Neuronal stem cell (in vitro differentiated cells): ENCODE measurements at regions not wholly inside any gene's neighbourhood (a gene's known extent, or its start where the extent isn't known, plus 50 kb on each side); places are given as distances from the start of the nearest gene placed in this dataset.

Source experiments
- DNase-seq: peaks from one replicate; pipeline ENCODE4 v3.0.0-alpha.2; 2013; ENCODE audit warnings: low spot score
- H2AFZ ChIP-seq: one replicate; pipeline ENCODE4 v1.6.1; 2013; ENCODE audit warnings: mild to moderate bottlenecking, low read length, inconsistent platforms
- H2AK5ac ChIP-seq: 2 replicates; pipeline ENCODE4 v1.6.1; 2013; ENCODE audit warnings: low read depth, mild to moderate bottlenecking, inconsistent platforms, low read length, moderate library complexity, mixed read lengths
- H2BK120ac ChIP-seq: 2 replicates; pipeline ENCODE4 v1.6.1; 2013; ENCODE audit warnings: low read depth, mild to moderate bottlenecking, inconsistent platforms, low read length, moderate library complexity, mixed read lengths
- H2BK12ac ChIP-seq: one replicate; pipeline ENCODE4 v1.6.1; 2013; ENCODE audit warnings: low read length, inconsistent platforms
- H2BK15ac ChIP-seq: 2 replicates; pipeline ENCODE4 v1.6.1; 2013; ENCODE audit warnings: mild to moderate bottlenecking, low read length, inconsistent platforms, mixed read lengths
- H2BK5ac ChIP-seq: one replicate; pipeline ENCODE4 v1.6.1; 2013; ENCODE audit warnings: inconsistent platforms, mild to moderate bottlenecking, low read length, moderate library complexity
- H3K14ac ChIP-seq: one replicate; pipeline ENCODE4 v1.6.1; 2013; ENCODE audit warnings: low read length, inconsistent platforms
- H3K18ac ChIP-seq: 2 replicates; pipeline ENCODE4 v1.6.1; 2013; ENCODE audit warnings: low read length, inconsistent platforms
- H3K23ac ChIP-seq: 2 replicates; pipeline ENCODE4 v1.6.1; 2013; ENCODE audit warnings: low read depth, mild to moderate bottlenecking, mixed read lengths, low read length, inconsistent platforms; ENCODE audit not compliant: poor library complexity
- H3K27ac ChIP-seq: replicated peaks from 3 replicates; pipeline ENCODE4 v1.5.1; 2013; ENCODE audit warnings: low read length, inconsistent platforms
- H3K27me3 ChIP-seq, 3 experiments: 2 replicates each; pipeline ENCODE4 v1.6.1; 2013; ENCODE audit warnings: low read length in 3 of 3, mild to moderate bottlenecking in 2 of 3, inconsistent platforms in 1 of 3, low read depth in 1 of 3, mixed read lengths in 1 of 3, moderate library complexity in 1 of 3; ENCODE audit not compliant: control insufficient read depth in 3 of 3, insufficient read depth in 3 of 3
- H3K36me3 ChIP-seq, 2 donors: replicated peaks in 1 of 2; 2 replicates each; pipeline ENCODE4 v1.6.1; 2013; ENCODE audit warnings: low read length in 2 of 2; ENCODE audit not compliant: control insufficient read depth in 2 of 2, insufficient read depth in 2 of 2
- H3K4ac ChIP-seq: 2 replicates; pipeline ENCODE4 v1.6.1; 2013; ENCODE audit warnings: inconsistent platforms, mild to moderate bottlenecking, low read length, moderate library complexity
- H3K4me1 ChIP-seq, 2 donors: 1 replicate in 1 of 2; 2 replicates in 1 of 2; pipeline ENCODE4 v1.6.1; 2013; ENCODE audit warnings: low read length in 2 of 2, low read depth in 1 of 2; ENCODE audit not compliant: control insufficient read depth in 2 of 2, insufficient read depth in 1 of 2
- H3K4me2 ChIP-seq: one replicate; pipeline ENCODE4 v1.6.1; 2013; ENCODE audit warnings: mild to moderate bottlenecking, low read length, inconsistent platforms; ENCODE audit not compliant: insufficient read depth, poor library complexity, severe bottlenecking
- H3K4me3 ChIP-seq, 2 donors: 2 replicates each; pipeline ENCODE4 v1.5.1; 2013; ENCODE audit warnings: low read length in 2 of 2, mild to moderate bottlenecking in 2 of 2, inconsistent platforms in 1 of 2, moderate library complexity in 1 of 2
- H3K79me1 ChIP-seq: one replicate; pipeline ENCODE4 v1.6.1; 2013; ENCODE audit warnings: low read depth, mild to moderate bottlenecking, inconsistent platforms, low read length, moderate library complexity
- H3K9ac ChIP-seq: one replicate; pipeline ENCODE4 v1.6.1; 2013; ENCODE audit warnings: mild to moderate bottlenecking, low read depth, low read length, inconsistent platforms; ENCODE audit not compliant: poor library complexity
- H3K9me3 ChIP-seq, 2 donors: replicated peaks in 1 of 2; 2 replicates each; pipeline versions ENCODE3 to v1.6.1; 2013; ENCODE audit warnings: low read length in 2 of 2, mild to moderate bottlenecking in 2 of 2, inconsistent platforms in 1 of 2, low read depth in 1 of 2, mixed read lengths in 1 of 2, moderate library complexity in 1 of 2; ENCODE audit not compliant: control insufficient read depth in 2 of 2, insufficient read depth in 1 of 2
- H4K8ac ChIP-seq: one replicate; pipeline ENCODE4 v1.6.1; 2013; ENCODE audit warnings: low read depth, mild to moderate bottlenecking, inconsistent platforms, low read length, moderate library complexity
- H4K91ac ChIP-seq: one replicate; pipeline ENCODE4 v1.6.1; 2013; ENCODE audit warnings: low read length, low read depth, mild to moderate bottlenecking, inconsistent platforms; ENCODE audit not compliant: poor library complexity
- WGBS, 2 donors: extraction: QIAGEN DNeasy Blood & Tissue Kit; methylation state at CpG; one replicate each; pipeline ENCODE4 v1.1.7; 2013; ENCODE audit warnings: missing lambda C conversion rate in 2 of 2, mixed read lengths in 1 of 2; ENCODE audit not compliant: insufficient read length in 2 of 2, insufficient replicate concordance in 1 of 2; ENCODE audit errors: extremely low coverage in 2 of 2; 5-methylcytosine and 5-hydroxymethylcytosine counted together

DNA sequence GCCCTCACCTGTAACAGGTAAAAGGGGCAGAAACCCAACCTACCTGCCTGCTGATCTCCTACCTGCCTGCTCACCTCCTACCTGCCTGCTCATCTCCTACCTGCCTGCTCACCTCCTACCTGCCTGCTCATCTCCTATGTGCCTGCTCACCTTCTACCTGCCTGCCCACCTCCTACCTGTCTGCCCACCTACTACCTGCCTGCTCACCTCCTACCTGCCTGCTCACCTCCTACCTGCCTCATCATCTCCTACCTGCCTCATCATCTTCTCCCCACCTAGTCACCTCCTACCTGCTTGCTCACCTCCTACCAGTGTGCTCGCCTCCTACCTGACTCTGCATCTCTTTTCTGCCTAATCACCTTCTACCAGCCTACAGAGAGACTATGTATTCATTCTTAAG is 452.9 kb downstream of the MATN1 start:
- H3K4me2 ChIP-seq, result no peak overlapping the region
- H2BK120ac ChIP-seq, result no peak overlapping the region
- WGBS, 2 donors, result no CpG with 5 or more reads among the region's 1 CpG
- peak overlapping the region; percentile 23 for H3K18ac ChIP-seq
- H3K9me3 ChIP-seq, result no peaks in the 10 kb centered on the region
- H2BK15ac ChIP-seq, result no peak overlapping the region
- H4K8ac ChIP-seq, result no peak overlapping the region
- peak overlapping the region in 1 of 2 donors; percentile 39 for H3K4me3 ChIP-seq
- H3K4me1 ChIP-seq, result peaks cover 0 to 1% of the 10 kb centered on the region in 2 donors
- no peaks in the 10 kb centered on the region for H3K27me3 ChIP-seq
- H2BK5ac ChIP-seq, result peak overlapping the region; percentile 59
- H3K14ac ChIP-seq, result no peak overlapping the region
- peak overlapping the region; percentile 59 for H3K23ac ChIP-seq
- H3K79me1 ChIP-seq, result no peaks in the 10 kb centered on the region
- no peak overlapping the region for H4K91ac ChIP-seq
- no peak for DNase-seq
- H3K9ac ChIP-seq, result peak overlapping the region; percentile 17
- H2AK5ac ChIP-seq, result peak overlapping the region; percentile 64
- no peak overlapping the region for H3K27ac ChIP-seq
- H3K36me3 ChIP-seq, result no peaks in the 10 kb centered on the region
- no peak overlapping the region for H2AFZ ChIP-seq
- no peak overlapping the region for H3K4ac ChIP-seq
- H2BK12ac ChIP-seq, result peak overlapping the region; percentile 34

DNA sequence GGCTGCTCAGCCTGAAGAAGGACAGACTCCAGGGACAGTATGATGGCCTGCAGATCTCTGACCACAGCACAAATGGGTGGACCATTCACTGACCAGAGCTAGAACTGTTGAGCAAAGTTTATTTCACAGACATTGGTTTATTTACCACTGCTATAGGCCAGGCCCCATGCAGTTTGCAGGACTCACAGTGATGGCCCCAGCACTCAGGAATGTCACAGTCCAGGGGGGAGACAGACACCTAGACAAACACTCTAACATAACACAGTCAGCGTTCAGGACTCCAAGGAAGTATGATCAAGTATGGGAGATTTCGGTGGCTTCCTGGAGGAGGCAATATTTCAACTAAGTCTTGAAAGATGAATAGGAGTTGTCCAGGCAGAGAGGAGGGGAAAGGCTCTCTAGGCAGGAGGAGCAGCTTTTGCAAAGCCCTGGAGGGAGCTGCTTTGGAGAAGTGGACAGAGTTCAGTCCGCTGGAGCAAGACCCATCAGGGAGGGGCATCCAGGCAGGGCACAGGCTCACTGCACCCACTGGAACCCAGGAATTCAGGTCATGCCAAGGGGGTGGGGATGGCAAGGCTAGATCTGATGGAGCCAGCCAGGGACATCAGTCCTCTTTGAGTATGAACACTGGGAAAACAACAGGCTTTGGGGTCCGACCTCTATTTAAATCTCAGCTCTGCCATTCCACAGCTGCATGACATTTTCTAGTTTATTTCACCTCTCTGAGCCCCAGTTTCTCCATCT is 454.3 kb downstream of the MATN1 start:
- Histone ChIP-seq H3K79me1 (no peaks in the 10 kb centered on the region), H3K9ac (no peak overlapping the region), H2BK5ac (no peak overlapping the region), H3K14ac (no peak overlapping the region), H2AFZ (no peak overlapping the region), H3K18ac (no peak overlapping the region), H3K4ac (no peak overlapping the region), H2BK15ac (no peak overlapping the region), H3K36me3 (no peaks in the 10 kb centered on the region), H3K9me3 (no peaks in the 10 kb centered on the region), H3K4me1 (peaks cover 0 to 1% of the 10 kb centered on the region in 2 donors), H4K91ac (no peak overlapping the region), H2BK12ac (no peak overlapping the region), H3K23ac (no peak overlapping the region), H2BK120ac (no peak overlapping the region), H3K27me3 (no peaks in the 10 kb centered on the region), H3K4me3 (no peak overlapping the region), H3K4me2 (no peak overlapping the region), H4K8ac (no peak overlapping the region), H2AK5ac (no peak overlapping the region), H3K27ac (no peak overlapping the region)
- DNase-seq, result no peak
- no CpG with 5 or more reads among the region's 4 CpGs for WGBS, 2 donors

GRCh38 chr1:30267856-30268255 is 455.5 kb downstream of the MATN1 start:
- Histone ChIP-seq H3K27me3 (no peaks in the 10 kb centered on the region), H3K27ac (no peak overlapping the region), H3K14ac (no peak overlapping the region), H3K36me3 (no peaks in the 10 kb centered on the region), H3K4me2 (no peak overlapping the region), H2BK5ac (no peak overlapping the region), H3K23ac (no peak overlapping the region), H4K8ac (no peak overlapping the region), H2BK15ac (no peak overlapping the region), H2AFZ (no peak overlapping the region), H3K18ac (no peak overlapping the region), H2AK5ac (no peak overlapping the region), H3K4ac (no peak overlapping the region), H4K91ac (no peak overlapping the region), H3K79me1 (no peaks in the 10 kb centered on the region), H2BK120ac (no peak overlapping the region), H3K4me3 (no peak overlapping the region), H3K9me3 (no peaks in the 10 kb centered on the region), H2BK12ac (no peak overlapping the region), H3K4me1 (peaks cover 0 to 1% of the 10 kb centered on the region in 2 donors), H3K9ac (no peak overlapping the region)
- no peak for DNase-seq
- no CpG with 5 or more reads among the region's 6 CpGs for WGBS, 2 donors

DNA sequence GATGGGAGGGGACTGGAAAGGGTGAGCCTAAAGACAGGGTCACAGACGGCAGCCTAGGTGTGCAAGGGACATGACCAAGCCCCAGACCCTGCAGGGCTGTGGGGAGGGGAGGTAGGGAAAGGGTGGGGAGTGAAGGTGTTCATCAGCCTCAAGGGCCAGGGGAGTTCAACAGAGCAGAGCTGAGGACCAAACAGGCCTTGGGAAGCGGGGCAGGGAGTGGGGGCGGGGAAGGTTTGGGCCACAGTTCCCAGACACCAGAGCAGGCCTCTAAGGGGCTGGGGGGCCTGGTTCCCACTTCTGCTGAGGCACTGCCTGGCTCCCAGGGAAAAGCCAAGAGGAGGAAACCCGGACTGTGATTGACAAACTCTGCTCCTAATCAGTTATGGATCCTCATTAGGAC is 456.3 kb downstream of the MATN1 start:
- H3K27ac ChIP-seq, result no peak overlapping the region
- WGBS, 2 donors, result no CpG with 5 or more reads among the region's 4 CpGs
- peak overlapping the region; percentile 53 for H2BK12ac ChIP-seq
- no peak overlapping the region for H4K91ac ChIP-seq
- H3K18ac ChIP-seq, result no peak overlapping the region
- no peak overlapping the region for H3K4ac ChIP-seq
- H2BK120ac ChIP-seq, result peak overlapping the region; percentile 17
- H3K4me2 ChIP-seq, result no peak overlapping the region
- no peaks in the 10 kb centered on the region for H3K4me1 ChIP-seq
- H3K27me3 ChIP-seq, result no peaks in the 10 kb centered on the region
- no peak for DNase-seq
- no peak overlapping the region for H3K14ac ChIP-seq
- peak overlapping the region; percentile 45 for H2AK5ac ChIP-seq
- no peak overlapping the region for H2AFZ ChIP-seq
- no peak overlapping the region for H2BK15ac ChIP-seq
- H3K23ac ChIP-seq, result no peak overlapping the region
- no peak overlapping the region for H4K8ac ChIP-seq
- H3K4me3 ChIP-seq, result no peak overlapping the region
- H2BK5ac ChIP-seq, result no peak overlapping the region
- H3K9ac ChIP-seq, result no peak overlapping the region
- H3K9me3 ChIP-seq, result no peaks in the 10 kb centered on the region
- no peaks in the 10 kb centered on the region for H3K79me1 ChIP-seq
- H3K36me3 ChIP-seq, result no peaks in the 10 kb centered on the region
